ENCODE measurements at regions not wholly inside any gene's neighbourhood (a gene's known extent, or its start where the extent isn't known, plus 50 kb on each side); places are given as distances from the start of the nearest gene placed in this dataset.

GRCh38 chr7:157073335-157073734, 62.9 kb upstream of the MNX1 start:
- TF ChIP-seq, protein P1, sequence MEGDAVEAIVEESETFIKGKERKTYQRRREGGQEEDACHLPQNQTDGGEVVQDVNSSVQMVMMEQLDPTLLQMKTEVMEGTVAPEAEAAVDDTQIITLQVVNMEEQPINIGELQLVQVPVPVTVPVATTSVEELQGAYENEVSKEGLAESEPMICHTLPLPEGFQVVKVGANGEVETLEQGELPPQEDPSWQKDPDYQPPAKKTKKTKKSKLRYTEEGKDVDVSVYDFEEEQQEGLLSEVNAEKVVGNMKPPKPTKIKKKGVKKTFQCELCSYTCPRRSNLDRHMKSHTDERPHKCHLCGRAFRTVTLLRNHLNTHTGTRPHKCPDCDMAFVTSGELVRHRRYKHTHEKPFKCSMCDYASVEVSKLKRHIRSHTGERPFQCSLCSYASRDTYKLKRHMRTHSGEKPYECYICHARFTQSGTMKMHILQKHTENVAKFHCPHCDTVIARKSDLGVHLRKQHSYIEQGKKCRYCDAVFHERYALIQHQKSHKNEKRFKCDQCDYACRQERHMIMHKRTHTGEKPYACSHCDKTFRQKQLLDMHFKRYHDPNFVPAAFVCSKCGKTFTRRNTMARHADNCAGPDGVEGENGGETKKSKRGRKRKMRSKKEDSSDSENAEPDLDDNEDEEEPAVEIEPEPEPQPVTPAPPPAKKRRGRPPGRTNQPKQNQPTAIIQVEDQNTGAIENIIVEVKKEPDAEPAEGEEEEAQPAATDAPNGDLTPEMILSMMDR (conservative IDR thresholded peaks at IDR 0.05; ENCODE audit: low read length), result no peak
- no peak for TF ChIP-seq EZH2phosphoT487 (IDR thresholded peaks at IDR 0.05; ENCODE audit: borderline replicate concordance, low read depth, low read length)
